PC-3 (cell line): ENCODE measurements at regions not wholly inside any gene's neighbourhood (a gene's known extent, or its start where the extent isn't known, plus 50 kb on each side); places are given as distances from the start of the nearest gene placed in this dataset.

Source experiments
- ATAC-seq: fragments of 200-7000 bp; cut with Tn5 transposase; 2 replicates; pipeline ENCODE4 v1.9.1; 2020; ENCODE audit warnings: mild to moderate bottlenecking, moderate library complexity
- BruUV-seq: library from RNA; stranded (reverse); fragments of 400-500 nt; replicated peaks from 2 replicates; lab custom pipeline; 2021; lab: Mats Ljungman, UMichigan
- CTCF ChIA-PET: fragments of 300-600 bp; sonication (Branson Sonifier 250); formaldehyde crosslinking; loops from one replicate; lab custom pipeline; 2022; ENCODE audit warnings: antibody characterized with exemption; lab: Charles Lee
- POLR2A ChIA-PET: fragments of 300-600 bp; sonication (Branson Sonifier 250); formaldehyde crosslinking; loops from one replicate; lab custom pipeline; 2022; ENCODE audit warnings: antibody characterized with exemption; ENCODE audit not compliant: unreplicated experiment; lab: Charles Lee
- DNase-seq: peaks from one replicate; pipeline ENCODE4 v3.0.0-alpha.2; 2015
- H2AFZ ChIP-seq: fragments of 300-600 bp; sonication (generic); 2 replicates; pipeline ENCODE4 v1.6.0; 2016; ENCODE audit warnings: antibody characterized with exemption, low read length
- H3F3A ChIP-seq: fragments of 300-600 bp; sonication (generic); one replicate; pipeline ENCODE4 v1.6.0; 2017; ENCODE audit warnings: antibody characterized with exemption, low read length, control low read depth, mild to moderate bottlenecking; ENCODE audit not compliant: unreplicated experiment
- H3K27ac ChIP-seq: fragments of 300-600 bp; sonication (generic); 2 replicates; pipeline ENCODE4 v1.5.1; 2016; ENCODE audit warnings: mild to moderate bottlenecking, low read length
- H3K27me3 ChIP-seq: fragments of 300-600 bp; sonication (generic); 2 replicates; pipeline ENCODE4 v1.6.1; 2016; ENCODE audit warnings: low read length, mixed read lengths
- H3K36me3 ChIP-seq: fragments of 300-600 bp; sonication (generic); 2 replicates; pipeline ENCODE4 v1.6.1; 2016; ENCODE audit warnings: low read depth, mixed run types, low read length, mixed read lengths
- H3K4me1 ChIP-seq: fragments of 300-600 bp; sonication (generic); 2 replicates; pipeline ENCODE4 v1.5.1; 2016; ENCODE audit warnings: low read length; ENCODE audit not compliant: insufficient read depth
- H3K4me2 ChIP-seq: fragments of 300-600 bp; sonication (generic); 2 replicates; pipeline ENCODE4 v1.6.0; 2016; ENCODE audit warnings: low read length
- H3K4me3 ChIP-seq: fragments of 300-600 bp; sonication (generic); 2 replicates; pipeline ENCODE4 v1.5.1; 2016; ENCODE audit warnings: mild to moderate bottlenecking, low read length, mixed read lengths
- H3K79me2 ChIP-seq: fragments of 300-600 bp; sonication (generic); 2 replicates; pipeline ENCODE4 v1.6.1; 2017; ENCODE audit warnings: low read length, mixed read lengths
- H3K9ac ChIP-seq: fragments of 300-600 bp; sonication (generic); 2 replicates; pipeline ENCODE4 v1.6.0; 2016; ENCODE audit warnings: mild to moderate bottlenecking, low read length
- H3K9me2 ChIP-seq: fragments of 300-600 bp; sonication (generic); replicated peaks from 2 replicates; pipeline ENCODE4 v1.6.1; 2016; ENCODE audit warnings: mixed run types, low read length, mixed read lengths
- H3K9me3 ChIP-seq: fragments of 300-600 bp; sonication (generic); 2 replicates; pipeline ENCODE4 v1.6.1; 2016; ENCODE audit warnings: low read length, mixed read lengths
- H4K20me1 ChIP-seq: fragments of 300-600 bp; sonication (generic); 2 replicates; pipeline ENCODE4 v1.6.1; 2016; ENCODE audit warnings: low read length, mixed read lengths
- CTCF ChIP-seq: fragments of 300-600 bp; sonication (generic); conservative IDR thresholded peaks from 2 replicates; pipeline ENCODE4 v1.5.1; 2017; ENCODE audit warnings: antibody characterized with exemption, low read depth, mild to moderate bottlenecking, low read length
- EZH2 ChIP-seq: fragments of 300-600 bp; sonication (generic); IDR thresholded peaks from one replicate; pipeline ENCODE4 v1.6.1; 2017; ENCODE audit warnings: antibody characterized with exemption, mild to moderate bottlenecking, low read length; ENCODE audit not compliant: unreplicated experiment
- EZH2phosphoT487 ChIP-seq: fragments of 300-600 bp; sonication (generic); IDR thresholded peaks from 2 replicates; pipeline ENCODE4 v1.6.1; 2018; ENCODE audit warnings: mild to moderate bottlenecking, antibody characterized with exemption, low read length, borderline replicate concordance
- intact Hi-C: fragments of 100-400 bp; cut with micrococcal nuclease; formaldehyde crosslinking; loops from 2 replicates; pipeline ENCODE4 v1.9.0; 2023

GRCh38 chr3:27567251-27567650 is 83.1 kb upstream of the SLC4A7 start:
- Histone ChIP-seq H3K9ac (no peak overlapping the region), H3K27me3 (no peaks in the 10 kb centered on the region), H3K27ac (no peak overlapping the region), H3K36me3 (no peaks in the 10 kb centered on the region), H3K9me2 (no peaks in the 10 kb centered on the region), H3K4me3 (no peak overlapping the region), H3F3A (no peaks in the 10 kb centered on the region), H3K4me2 (no peak overlapping the region), H3K79me2 (no peaks in the 10 kb centered on the region), H2AFZ (no peak overlapping the region), H3K4me1 (peaks cover 8% of the 10 kb centered on the region; the same call in 1 of the 2 replicates), H4K20me1 (no peaks in the 10 kb centered on the region), H3K9me3 (no peaks in the 10 kb centered on the region)
- DNase-seq (no peak), ATAC-seq (no peak)
- CTCF ChIA-PET = no interaction called here
- BruUV-seq = no TSS peak
- POLR2A ChIA-PET = no interaction called here
- no peak for TF ChIP-seq EZH2
- TF ChIP-seq EZH2phosphoT487 = no peak
- intact Hi-C loops = no loop called here

DNA sequence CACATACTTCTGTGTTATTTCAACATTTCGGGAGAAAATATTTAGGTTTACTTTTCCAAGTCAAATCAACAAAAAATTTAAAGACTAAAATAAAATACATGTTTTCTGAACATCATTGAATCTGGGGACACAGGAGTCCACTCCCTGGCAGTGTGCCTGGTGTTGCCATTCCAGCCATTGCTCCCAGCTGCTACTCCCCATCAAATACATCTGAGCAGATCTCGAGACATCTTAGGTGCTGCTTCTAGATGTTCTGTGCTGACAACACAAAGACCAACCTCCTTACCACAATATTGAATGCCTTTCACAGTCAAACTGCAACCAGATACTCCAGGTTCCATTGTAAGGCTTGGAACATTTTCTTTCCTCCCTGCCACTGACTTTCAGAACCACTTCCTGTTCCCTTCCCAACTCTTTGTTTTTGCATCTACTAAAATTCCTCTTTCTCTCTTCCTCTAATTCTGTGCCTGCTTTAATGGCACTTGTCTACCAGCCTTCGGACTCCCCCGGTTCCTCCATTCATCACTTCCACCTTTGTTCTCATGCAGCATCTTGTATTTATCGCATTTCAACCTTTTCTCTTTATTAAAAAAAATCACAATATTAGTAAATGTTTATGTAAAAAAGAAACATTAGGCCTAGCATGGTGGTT is 81.1 kb upstream of the SLC4A7 start:
- peaks cover 8% of the 10 kb centered on the region; the same call in 1 of the 2 replicates for H3K4me1 ChIP-seq
- no peaks in the 10 kb centered on the region for H3K36me3 ChIP-seq
- DNase-seq = no peak
- H3K4me3 ChIP-seq = no peak overlapping the region
- H3K9me2 ChIP-seq = no peaks in the 10 kb centered on the region
- intact Hi-C loops = no loop called here
- no peaks in the 10 kb centered on the region for H4K20me1 ChIP-seq
- no peaks in the 10 kb centered on the region for H3K79me2 ChIP-seq
- no peaks in the 10 kb centered on the region for H3F3A ChIP-seq
- TF ChIP-seq EZH2 = no peak
- TF ChIP-seq CTCF = no peak
- TF ChIP-seq EZH2phosphoT487 = no peak
- ChIA-PET POLR2A (no interaction called here), CTCF (interaction anchor here (0.6 kb wide), 1 partner anchor 146 kb away, joined by 3 read pairs; no protein-coding TSS in a partner anchor)
- H3K9me3 ChIP-seq = no peaks in the 10 kb centered on the region
- H3K27me3 ChIP-seq = no peaks in the 10 kb centered on the region
- no peak overlapping the region for H3K9ac ChIP-seq
- H3K4me2 ChIP-seq = no peak overlapping the region
- no peak for ATAC-seq
- BruUV-seq = no TSS peak
- no peak overlapping the region for H2AFZ ChIP-seq
- H3K27ac ChIP-seq = no peak overlapping the region

- TF ChIP-seq CTCF (no peak), EZH2phosphoT487 (no peak), EZH2 (no peak)
- intact Hi-C loops = no loop called here
- no peak for DNase-seq
- no peaks in the 10 kb centered on the region for H3K27me3 ChIP-seq
- H3K9me3 ChIP-seq = no peaks in the 10 kb centered on the region
- H4K20me1 ChIP-seq = no peaks in the 10 kb centered on the region
- ATAC-seq = no peak
- BruUV-seq = no TSS peak
- H3K4me2 ChIP-seq = no peak overlapping the region
- H3K9ac ChIP-seq = no peak overlapping the region
- no peak overlapping the region for H3K4me3 ChIP-seq
- ChIA-PET CTCF (no interaction called here), POLR2A (no interaction called here)
- no peaks in the 10 kb centered on the region for H3K9me2 ChIP-seq
- H3K36me3 ChIP-seq = no peaks in the 10 kb centered on the region
- H2AFZ ChIP-seq = no peak overlapping the region
- no peak overlapping the region for H3K27ac ChIP-seq
- peaks cover 5% of the 10 kb centered on the region; the same call in 1 of the 2 replicates for H3K4me1 ChIP-seq
- H3F3A ChIP-seq = no peaks in the 10 kb centered on the region
- H3K79me2 ChIP-seq = no peaks in the 10 kb centered on the region
Measured at GRCh38 chr3:27561576-27561975, 77.4 kb upstream of the SLC4A7 start.
